Left ventricle myocardium inferior (tissue), 1 donor: ENCODE measurements at regions not wholly inside any gene's neighbourhood (a gene's known extent, or its start where the extent isn't known, plus 50 kb on each side); places are given as distances from the start of the nearest gene placed in this dataset.
A peak's percentile ranks its signal among the peaks of the same experiment; 100 is the strongest.

Source experiments
- DNase-seq: peaks from one replicate; pipeline ENCODE4 v3.0.0-alpha.2; 2020
- H3K27ac ChIP-seq: fragments of 200-600 bp; replicated peaks from 2 replicates; pipeline ENCODE4 v1.8.0; 2021
- H3K27me3 ChIP-seq: fragments of 200-600 bp; 2 replicates; pipeline ENCODE4 v1.8.0; 2021; ENCODE audit warnings: low read depth
- H3K36me3 ChIP-seq: fragments of 200-600 bp; 2 replicates; pipeline ENCODE4 v1.8.0; 2021
- H3K4me1 ChIP-seq: fragments of 200-600 bp; 2 replicates; pipeline ENCODE4 v1.8.0; 2021
- H3K4me3 ChIP-seq: fragments of 200-600 bp; 2 replicates; pipeline ENCODE4 v1.8.0; 2021; ENCODE audit warnings: mild to moderate bottlenecking, moderate library complexity
- H3K9me3 ChIP-seq: fragments of 200-600 bp; replicated peaks from 2 replicates; pipeline ENCODE4 v1.8.0; 2021
- intact Hi-C: fragments of 100-400 bp; cut with micrococcal nuclease; formaldehyde crosslinking; loops from one replicate; pipeline ENCODE4 v1.11.0; 2022
- TF ChIP-seq, protein P1 (sequence below): fragments of 200-600 bp; IDR thresholded peaks from 2 replicates; pipeline ENCODE4 v1.8.0; 2021; ENCODE audit warnings: antibody characterized with exemption, mild to moderate bottlenecking, borderline replicate concordance
- donor health status: DM: no; HTN: yes; CAD: no; lungs with severe emphysema.

DNA sequence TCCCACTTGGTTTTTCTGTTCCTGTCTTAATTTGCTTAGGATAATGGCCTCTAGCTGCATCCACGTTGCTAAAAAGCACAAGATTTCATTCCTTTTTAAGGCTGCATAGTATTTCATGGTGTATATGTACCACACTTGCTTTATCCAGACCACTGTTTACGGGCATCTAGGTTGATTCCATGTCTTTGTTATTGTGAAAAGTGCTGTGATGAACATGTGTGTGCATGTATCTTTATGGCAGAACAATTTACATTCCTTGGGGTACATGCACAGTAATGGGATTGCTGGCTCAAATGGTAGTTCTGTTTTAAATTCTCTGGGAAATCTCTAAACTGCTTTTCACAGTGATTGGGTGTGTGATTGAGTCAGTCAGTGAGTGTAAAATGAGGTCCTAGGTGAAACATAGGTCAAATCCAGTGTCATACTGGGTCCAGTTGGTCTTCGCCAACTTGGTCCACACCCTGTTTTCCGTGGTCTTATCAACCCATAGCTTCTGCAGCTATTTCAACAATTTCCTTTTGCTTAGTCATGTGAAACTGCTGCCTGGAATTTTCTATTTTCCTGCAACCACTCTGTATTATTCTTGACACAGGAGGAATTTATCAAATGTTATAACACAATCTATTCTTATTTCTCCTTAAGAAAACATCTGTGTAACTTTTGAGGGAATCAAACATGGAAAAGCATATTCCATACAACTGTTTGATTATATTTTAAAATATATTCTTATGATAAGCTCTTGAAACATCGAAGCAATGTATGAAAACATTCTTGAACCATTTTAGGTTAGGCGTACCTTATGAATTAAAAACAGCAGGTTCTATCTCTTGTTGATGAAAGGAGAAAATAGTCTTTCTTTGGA lies 82.9 kb downstream of the ADCYAP1 start:
- Histone ChIP-seq H3K36me3 (no peaks in the 10 kb centered on the region), H3K4me3 (no peak overlapping the region), H3K4me1 (peaks cover 43% of the 10 kb centered on the region), H3K27me3 (no peaks in the 10 kb centered on the region), H3K27ac (peak overlapping the region; percentile 77), H3K9me3 (no peaks in the 10 kb centered on the region)
- no peak for DNase-seq
- TF ChIP-seq, protein P1, sequence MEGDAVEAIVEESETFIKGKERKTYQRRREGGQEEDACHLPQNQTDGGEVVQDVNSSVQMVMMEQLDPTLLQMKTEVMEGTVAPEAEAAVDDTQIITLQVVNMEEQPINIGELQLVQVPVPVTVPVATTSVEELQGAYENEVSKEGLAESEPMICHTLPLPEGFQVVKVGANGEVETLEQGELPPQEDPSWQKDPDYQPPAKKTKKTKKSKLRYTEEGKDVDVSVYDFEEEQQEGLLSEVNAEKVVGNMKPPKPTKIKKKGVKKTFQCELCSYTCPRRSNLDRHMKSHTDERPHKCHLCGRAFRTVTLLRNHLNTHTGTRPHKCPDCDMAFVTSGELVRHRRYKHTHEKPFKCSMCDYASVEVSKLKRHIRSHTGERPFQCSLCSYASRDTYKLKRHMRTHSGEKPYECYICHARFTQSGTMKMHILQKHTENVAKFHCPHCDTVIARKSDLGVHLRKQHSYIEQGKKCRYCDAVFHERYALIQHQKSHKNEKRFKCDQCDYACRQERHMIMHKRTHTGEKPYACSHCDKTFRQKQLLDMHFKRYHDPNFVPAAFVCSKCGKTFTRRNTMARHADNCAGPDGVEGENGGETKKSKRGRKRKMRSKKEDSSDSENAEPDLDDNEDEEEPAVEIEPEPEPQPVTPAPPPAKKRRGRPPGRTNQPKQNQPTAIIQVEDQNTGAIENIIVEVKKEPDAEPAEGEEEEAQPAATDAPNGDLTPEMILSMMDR, result no peak
- intact Hi-C loops, result no loop called here

DNA sequence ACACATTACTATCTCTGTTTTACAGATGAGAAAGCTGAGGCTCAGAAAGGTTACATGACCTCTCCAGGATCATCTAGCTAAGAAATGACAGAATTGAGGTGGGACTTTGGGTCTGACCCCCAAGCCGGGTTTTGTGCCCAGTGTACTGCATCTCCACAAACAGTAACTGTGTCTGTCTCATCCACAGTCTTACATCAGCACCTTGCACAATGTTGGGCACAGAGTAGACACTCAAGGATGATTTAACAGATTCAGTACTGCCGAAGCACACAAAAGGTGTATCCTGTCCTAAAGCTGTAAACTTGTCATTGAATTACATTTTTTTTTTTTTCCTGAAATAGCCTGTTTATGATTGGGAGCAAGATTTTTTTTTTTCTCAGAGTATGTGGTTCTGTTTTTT lies 84.8 kb downstream of the ADCYAP1 start:
- intact Hi-C loops, result no loop called here
- H3K4me1 ChIP-seq, result peaks cover 42% of the 10 kb centered on the region
- TF ChIP-seq, protein P1, result no peak
- H3K9me3 ChIP-seq, result peaks cover 9% of the 10 kb centered on the region
- peak overlapping the region; percentile 54 for H3K27ac ChIP-seq
- DNase-seq, result no peak
- no peaks in the 10 kb centered on the region for H3K36me3 ChIP-seq
- no peak overlapping the region for H3K4me3 ChIP-seq
- no peaks in the 10 kb centered on the region for H3K27me3 ChIP-seq

DNA sequence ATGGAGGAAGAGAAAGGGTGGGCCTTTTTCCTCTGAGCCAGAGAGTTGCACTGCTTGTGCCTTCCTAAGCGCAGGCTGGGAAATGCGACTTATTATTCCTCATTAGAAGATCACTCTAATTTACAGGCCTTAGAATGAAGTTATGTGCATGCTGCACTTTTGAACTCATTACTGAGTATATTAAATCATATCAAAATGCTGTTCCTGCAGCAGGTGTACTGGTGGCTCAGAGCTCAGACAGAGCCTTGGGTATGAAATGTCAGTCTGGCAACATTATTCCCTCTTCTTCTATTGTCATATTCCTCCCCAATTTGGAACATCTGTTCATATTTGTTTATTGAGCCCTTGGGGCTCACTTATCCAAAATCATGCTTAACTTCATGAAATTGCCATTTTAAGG lies 85.5 kb downstream of the ADCYAP1 start:
- Histone ChIP-seq H3K36me3 (no peaks in the 10 kb centered on the region), H3K4me3 (no peak overlapping the region), H3K9me3 (peaks cover 9% of the 10 kb centered on the region), H3K27ac (peak overlapping the region; percentile 54), H3K4me1 (peaks cover 34% of the 10 kb centered on the region), H3K27me3 (no peaks in the 10 kb centered on the region)
- TF ChIP-seq, protein P1, result no peak
- DNase-seq, result no peak
- intact Hi-C loops, result no loop called here

DNA sequence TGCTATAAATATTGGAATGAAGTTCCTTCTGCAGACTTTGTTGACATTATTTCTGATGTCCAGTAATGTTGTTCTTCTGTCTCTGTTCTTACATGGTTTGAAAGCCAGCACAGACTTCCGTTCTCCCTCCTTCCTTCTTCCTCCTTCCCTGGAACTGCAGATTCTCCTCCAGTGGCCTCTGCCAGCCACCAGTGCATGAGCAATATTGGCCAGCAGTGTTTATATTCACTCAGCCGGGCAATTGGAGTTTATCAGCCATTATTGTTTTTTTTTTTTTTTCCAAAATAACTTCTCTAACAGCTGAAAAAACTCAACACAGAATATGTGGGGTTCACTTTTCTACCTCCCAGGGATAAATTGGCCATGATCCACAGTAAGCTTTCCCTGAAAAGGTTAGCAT lies 86.8 kb downstream of the ADCYAP1 start:
- intact Hi-C loops, result no loop called here
- DNase-seq, result no peak
- TF ChIP-seq, protein P1, result no peak
- no peak overlapping the region for H3K27ac ChIP-seq
- H3K4me1 ChIP-seq, result peaks cover 22% of the 10 kb centered on the region
- H3K36me3 ChIP-seq, result no peaks in the 10 kb centered on the region
- peaks cover 9% of the 10 kb centered on the region for H3K9me3 ChIP-seq
- no peak overlapping the region for H3K4me3 ChIP-seq
- no peaks in the 10 kb centered on the region for H3K27me3 ChIP-seq

DNA sequence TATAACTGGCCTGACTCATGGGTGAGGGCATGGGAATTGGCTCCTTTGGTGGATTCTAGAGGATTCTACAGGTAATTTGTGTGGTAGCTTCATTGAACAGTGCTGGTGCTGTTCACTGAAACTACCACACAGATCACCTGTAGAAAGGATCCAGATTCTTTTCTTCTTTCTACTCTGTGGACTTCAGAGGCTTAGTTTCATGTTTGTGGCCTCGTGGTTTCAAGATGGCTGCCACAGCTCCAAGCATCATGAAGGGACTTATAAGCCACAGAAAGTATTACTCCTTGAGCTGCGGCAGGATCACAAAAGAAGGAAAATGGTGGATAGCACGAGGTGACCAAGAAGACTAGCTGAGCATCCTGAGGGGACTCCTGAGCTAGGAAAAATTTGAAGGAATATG lies 88.9 kb downstream of the ADCYAP1 start:
- H3K9me3 ChIP-seq, result peaks cover 9% of the 10 kb centered on the region
- no peak overlapping the region for H3K4me3 ChIP-seq
- DNase-seq, result no peak
- no peak overlapping the region for H3K27ac ChIP-seq
- TF ChIP-seq, protein P1, result no peak
- no peaks in the 10 kb centered on the region for H3K27me3 ChIP-seq
- no peaks in the 10 kb centered on the region for H3K36me3 ChIP-seq
- intact Hi-C loops, result no loop called here
- H3K4me1 ChIP-seq, result peaks cover 12% of the 10 kb centered on the region
